ENCODE measurements at regions not wholly inside any gene's neighbourhood (a gene's known extent, or its start where the extent isn't known, plus 50 kb on each side); places are given as distances from the start of the nearest gene placed in this dataset.

- BruUV-seq (replicated peaks): no TSS peak
- ChIA-PET CTCF (no interaction called here), POLR2A (no interaction called here)
- Histone ChIP-seq H4K20me1 (replicated peaks; ENCODE audit: control insufficient read depth, extremely low read depth, insufficient read depth, low read length) (no peaks in the 10 kb centered on the region), H3K4me1 (ENCODE audit: control insufficient read depth, extremely low read depth, insufficient read depth, low read length) (peaks cover 4% of the 10 kb centered on the region), H3K9me1 (replicated peaks; ENCODE audit: control insufficient read depth, extremely low read depth, insufficient read depth, low read length) (no peaks in the 10 kb centered on the region), H3K9me3 (replicated peaks; ENCODE audit: control insufficient read depth, insufficient read depth, low read length) (no peaks in the 10 kb centered on the region), H2AFZ (ENCODE audit: low read depth, low read length) (no peak overlapping the region), H3K79me2 (ENCODE audit: control insufficient read depth, insufficient read depth, low read length) (no peaks in the 10 kb centered on the region), H3K9ac (replicated peaks; ENCODE audit: extremely low read depth, insufficient read depth, low read length) (no peak overlapping the region), H3K4me2 (ENCODE audit: insufficient read depth, low read length) (no peak overlapping the region), H3K27ac (ENCODE audit: insufficient read depth, low read depth, low read length) (no peak overlapping the region), H3K4me3 (replicated peaks in 1 of 3; ENCODE audit: insufficient read depth in 1 of 3, low read depth in 1 of 3, low read length in 3 of 3) (no peak overlapping the region), H3K36me3 (ENCODE audit: control insufficient read depth in 2 of 2, extremely low read depth in 1 of 2, insufficient read depth in 2 of 2, low read length in 2 of 2) (no peaks in the 10 kb centered on the region), H3K27me3 (ENCODE audit: control insufficient read depth in 2 of 2, insufficient read depth in 2 of 2, low read length in 2 of 2) (no peaks in the 10 kb centered on the region)
- TF ChIP-seq POLR2A (IDR thresholded peaks at IDR 0.05; ENCODE audit: low read depth, low read length) (no peak), POLR2AphosphoS5 (IDR thresholded peaks at IDR 0.05; ENCODE audit: insufficient read depth, low read depth, low read length) (no peak), EZH2 (IDR thresholded peaks at IDR 0.05; ENCODE audit: borderline replicate concordance, low read depth, low read length, severe bottlenecking) (no peak), MAX (IDR thresholded peaks at IDR 0.05; ENCODE audit: insufficient read depth, insufficient read length) (no peak), GATA2 (IDR thresholded peaks at IDR 0.05; ENCODE audit: insufficient read depth, insufficient read length, low read depth, low read length) (no peak), CTCF (IDR thresholded peaks at IDR 0.05; ENCODE audit: extremely low read depth in 1 of 2, insufficient read depth in 1 of 2, low read depth in 1 of 2, low read length in 2 of 2) (no peak), FOS (IDR thresholded peaks at IDR 0.05; ENCODE audit: borderline replicate concordance, insufficient read depth, low read length) (peak; percentile 48), MYC (IDR thresholded peaks at IDR 0.05; ENCODE audit: low read depth, low read length) (no peak)
- dilution Hi-C loops (cut with MboI; ENCODE audit: extremely low pct_ligation_motif_present, low sequenced_read_pairs): no loop called here
- intact Hi-C loops (cut with micrococcal nuclease): no loop called here
- FAIRE-seq: no peak
- DNase-seq (ENCODE audit: low read depth, low spot score): no peak
Observed at GRCh38 chr2:12330916-12331315, 385.8 kb upstream of the TRIB2 start.

All from endothelial cell of umbilical vein (primary cell).